SH-SY5Y (cell line): ENCODE measurements at regions not wholly inside any gene's neighbourhood (a gene's known extent, or its start where the extent isn't known, plus 50 kb on each side); places are given as distances from the start of the nearest gene placed in this dataset.

Experiments used
- GATA2 ChIP-seq: IDR thresholded peaks from 2 replicates; pipeline ENCODE4 v1.6.1; 2011; ENCODE audit warnings: mild to moderate bottlenecking, low read depth, low read length
- GATA3 ChIP-seq: IDR thresholded peaks from 2 replicates; pipeline ENCODE4 v1.6.1; 2011; ENCODE audit warnings: low read depth, mild to moderate bottlenecking, low read length, moderate library complexity

DNA sequence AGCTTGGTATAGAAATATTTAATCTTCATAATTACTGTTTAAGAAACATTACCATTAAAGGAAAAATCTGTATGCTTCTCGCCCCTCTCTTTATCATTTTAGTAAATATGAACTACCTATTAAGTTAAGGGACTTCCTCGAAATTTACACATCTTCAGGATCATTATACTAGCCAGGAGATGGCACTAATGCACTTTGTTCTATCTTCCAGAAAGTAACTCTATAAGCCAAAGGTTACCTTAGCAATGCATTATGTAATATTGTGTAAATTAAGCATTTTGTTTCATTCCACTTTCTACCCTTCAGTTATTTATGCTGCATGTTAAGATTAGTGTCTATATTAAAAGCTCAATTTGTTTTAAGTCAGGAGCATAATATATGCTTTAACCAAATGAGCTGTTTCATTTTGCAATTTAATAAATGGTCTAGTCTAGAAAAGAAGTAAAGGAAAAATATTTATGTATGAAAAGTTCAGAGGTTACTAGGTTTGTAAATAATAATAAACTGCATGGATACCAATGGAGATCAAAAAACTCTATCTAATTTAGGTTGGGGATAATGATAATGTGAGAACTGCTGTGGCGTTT, 128.5 kb downstream of the ANKRD7 start:
- no peak for TF ChIP-seq GATA3
- no peak for TF ChIP-seq GATA2

DNA sequence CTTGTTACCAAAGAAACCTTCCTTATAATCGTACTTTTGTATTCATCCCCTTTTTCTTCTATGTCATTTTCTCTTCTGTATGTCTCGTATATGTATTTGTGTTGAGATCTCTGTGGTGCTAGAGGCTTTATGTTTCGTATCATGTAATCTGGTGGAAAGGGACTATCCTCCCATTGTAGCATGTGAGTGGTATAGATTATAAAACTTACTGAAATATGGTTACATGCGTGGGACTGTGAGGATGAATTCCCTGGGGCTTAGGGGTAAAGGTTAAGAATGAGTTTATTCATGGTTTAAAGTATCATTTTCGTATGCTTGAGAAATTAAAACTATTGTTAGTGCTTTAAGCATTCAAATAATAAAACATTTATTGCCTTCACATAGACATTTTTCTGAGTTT, 141.9 kb downstream of the ANKRD7 start:
- TF ChIP-seq GATA3 (no peak), GATA2 (no peak)

DNA sequence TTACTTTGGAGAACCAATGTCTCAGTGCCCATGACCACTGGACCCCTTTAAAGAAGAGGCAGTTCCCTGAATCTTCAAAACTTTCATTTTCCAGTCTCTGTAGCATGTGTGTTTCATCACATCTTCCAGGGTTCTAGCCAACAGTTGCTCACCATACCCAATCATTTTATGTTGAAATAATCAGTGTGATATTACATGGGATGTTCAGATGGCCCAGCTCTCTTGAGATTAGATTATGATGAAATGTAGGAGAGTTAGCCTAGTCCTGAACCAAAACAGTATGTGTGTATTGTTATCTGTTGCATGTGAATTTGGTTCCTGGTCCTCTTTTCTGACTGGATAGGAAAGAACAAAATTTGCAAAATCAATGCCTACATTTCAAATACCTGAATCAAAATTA, 144.5 kb downstream of the ANKRD7 start:
- TF ChIP-seq GATA2 (no peak), GATA3 (no peak)

DNA sequence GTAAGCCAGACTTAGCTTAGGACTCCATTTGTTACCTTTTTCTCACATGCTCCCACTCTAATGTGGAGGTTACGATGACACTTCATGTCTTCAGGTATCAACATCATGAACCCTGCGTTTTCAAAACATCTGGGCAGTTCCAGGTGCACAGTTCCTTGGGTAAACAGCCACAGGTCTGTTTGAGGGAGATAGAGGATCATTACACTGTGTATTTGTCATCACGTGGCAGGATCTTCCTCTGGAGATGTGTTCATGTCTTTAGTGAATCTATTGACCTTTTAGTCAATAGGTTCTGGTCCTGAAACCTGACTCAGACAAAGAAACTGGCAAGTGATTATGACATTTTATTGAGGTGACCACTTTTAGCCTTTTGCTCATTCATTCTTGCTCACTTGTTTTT, 145.5 kb downstream of the ANKRD7 start:
- TF ChIP-seq GATA3 (no peak), GATA2 (no peak)

DNA sequence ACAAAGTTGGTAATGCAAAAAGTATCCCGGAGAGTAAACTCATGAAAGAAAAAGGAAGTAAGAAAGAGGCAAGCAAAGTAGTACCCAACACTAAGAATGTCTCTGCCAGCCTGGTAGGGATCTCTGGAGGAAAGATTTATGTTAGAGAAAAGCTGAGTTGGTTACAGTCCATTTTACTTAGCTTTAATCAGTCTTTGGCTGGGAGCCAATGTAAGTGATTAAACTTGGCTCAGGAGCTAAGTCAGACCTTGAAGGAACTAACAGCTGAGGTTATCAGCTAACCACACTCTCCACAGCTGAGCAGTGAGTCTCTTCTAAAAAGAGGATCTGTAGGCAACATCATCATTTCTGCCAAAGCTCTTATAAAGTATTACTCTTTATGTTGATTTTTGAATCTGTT, 148.0 kb downstream of the ANKRD7 start:
- TF ChIP-seq GATA3 (no peak), GATA2 (no peak)

DNA sequence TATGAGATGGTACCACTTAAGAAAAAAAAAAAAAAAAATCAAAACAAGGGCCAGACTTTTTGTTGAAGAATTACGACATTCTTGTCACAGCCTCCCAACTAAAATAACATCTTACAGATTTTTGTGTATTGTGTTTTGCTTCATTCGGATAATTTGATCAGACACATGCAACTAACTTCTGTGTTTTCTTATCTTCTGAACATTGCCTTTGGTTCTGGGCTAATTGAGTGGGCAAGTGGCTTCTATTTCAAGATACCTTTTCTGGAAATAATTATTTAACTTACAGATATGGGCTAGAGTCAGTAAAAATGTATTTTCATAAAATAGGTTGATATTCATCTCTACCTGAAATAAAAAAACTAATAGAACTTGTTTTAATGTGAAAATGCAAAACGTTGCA, 165.1 kb downstream of the ANKRD7 start:
- no peak for TF ChIP-seq GATA2
- no peak for TF ChIP-seq GATA3

DNA sequence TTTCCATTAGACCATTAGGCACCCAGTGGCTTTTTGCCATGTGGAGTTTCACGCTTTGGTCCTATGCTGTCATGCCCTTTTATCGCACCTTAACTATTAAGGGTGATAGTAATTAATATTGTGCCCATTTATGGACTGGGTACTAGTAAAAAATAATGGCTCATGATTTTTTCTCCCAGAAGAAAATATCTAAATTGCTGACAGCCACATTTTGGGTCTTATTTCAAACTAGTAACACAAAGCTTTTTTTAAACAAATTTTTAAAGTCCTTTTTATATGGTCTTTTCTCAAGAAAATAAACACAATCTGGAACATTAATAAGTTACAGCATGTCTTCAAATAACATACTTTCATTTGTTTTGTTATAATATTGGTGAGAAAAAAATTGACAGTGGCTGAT, 179.7 kb downstream of the ANKRD7 start:
- no peak for TF ChIP-seq GATA2
- TF ChIP-seq GATA3, result no peak

DNA sequence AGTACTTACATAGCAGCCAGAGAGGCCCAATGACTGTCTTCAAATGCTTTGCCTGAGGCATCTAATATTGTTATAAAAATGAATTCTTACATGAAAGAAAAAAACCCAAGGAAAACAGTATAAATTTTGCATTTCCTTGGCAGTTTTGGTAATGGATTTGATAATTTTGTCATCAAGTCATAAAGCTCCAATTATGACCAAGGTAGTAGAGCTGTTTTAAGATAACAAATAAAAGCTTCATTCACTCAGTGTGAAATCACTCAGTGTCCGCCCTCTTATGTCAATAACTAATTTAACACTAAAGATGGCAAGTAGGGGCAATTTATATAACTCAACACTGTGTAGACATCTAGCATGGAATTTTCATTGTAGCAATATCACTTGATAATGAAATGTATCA, 193.9 kb downstream of the ANKRD7 start:
- no peak for TF ChIP-seq GATA2
- no peak for TF ChIP-seq GATA3

DNA sequence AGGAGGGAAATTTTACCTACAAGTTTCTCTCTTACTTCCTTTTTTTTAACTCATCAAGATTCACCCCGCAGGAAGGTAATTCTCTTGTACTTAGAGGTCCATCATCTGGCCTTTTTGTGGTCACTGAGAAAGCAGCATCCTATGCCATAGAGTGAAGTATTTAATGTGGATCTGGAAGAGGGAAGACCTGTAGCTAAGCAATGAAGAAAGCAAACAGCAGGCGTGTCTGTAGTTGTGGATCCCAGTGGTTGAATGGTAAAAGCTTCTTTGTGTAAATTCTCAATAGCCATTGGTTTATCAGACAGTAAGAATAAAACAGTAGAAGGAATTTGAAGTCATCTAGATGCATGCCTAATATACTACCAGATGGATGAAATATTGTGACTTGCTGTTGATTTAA, 196.4 kb downstream of the ANKRD7 start:
- TF ChIP-seq GATA2, result no peak
- no peak for TF ChIP-seq GATA3

DNA sequence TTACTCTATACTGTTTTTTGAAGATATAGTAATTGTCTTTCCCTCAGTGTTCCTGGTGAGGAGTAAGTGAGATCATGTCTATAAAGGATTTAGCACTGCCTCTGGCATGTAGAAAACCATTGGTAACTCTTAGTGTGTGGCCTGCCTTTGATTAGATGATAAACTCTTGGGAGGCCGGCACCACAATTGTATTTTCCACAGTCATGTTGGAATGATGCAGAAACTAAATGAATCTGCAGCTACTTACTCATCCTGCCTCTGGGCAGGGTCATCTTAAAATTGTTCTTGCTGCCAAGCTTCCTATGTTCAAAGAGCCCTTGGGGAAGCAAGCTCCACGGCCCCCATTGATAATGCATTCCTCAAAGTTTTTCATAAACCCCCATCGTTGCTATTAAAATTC, 204.6 kb downstream of the ANKRD7 start:
- no peak for TF ChIP-seq GATA3
- TF ChIP-seq GATA2, result no peak

DNA sequence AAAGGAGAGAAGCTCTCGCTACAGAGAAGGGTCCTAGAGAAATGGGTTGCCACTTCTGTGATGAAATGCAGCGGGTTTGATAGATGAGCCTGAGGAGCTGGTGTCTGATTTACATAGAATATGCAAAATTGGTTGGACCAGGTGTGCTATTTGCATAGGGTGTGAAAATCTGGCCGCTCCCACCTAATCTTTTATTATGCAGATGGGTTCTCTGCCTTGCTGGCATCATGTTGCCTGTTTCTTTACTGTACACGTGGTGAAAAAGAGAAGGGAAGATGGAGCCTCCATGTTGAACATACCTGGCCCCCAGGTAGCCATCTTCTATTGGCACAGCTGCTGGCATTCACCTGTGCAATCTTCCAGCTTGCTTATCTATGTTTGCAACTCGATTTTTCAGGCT, 212.2 kb downstream of the ANKRD7 start:
- TF ChIP-seq GATA3 (no peak), GATA2 (no peak)

DNA sequence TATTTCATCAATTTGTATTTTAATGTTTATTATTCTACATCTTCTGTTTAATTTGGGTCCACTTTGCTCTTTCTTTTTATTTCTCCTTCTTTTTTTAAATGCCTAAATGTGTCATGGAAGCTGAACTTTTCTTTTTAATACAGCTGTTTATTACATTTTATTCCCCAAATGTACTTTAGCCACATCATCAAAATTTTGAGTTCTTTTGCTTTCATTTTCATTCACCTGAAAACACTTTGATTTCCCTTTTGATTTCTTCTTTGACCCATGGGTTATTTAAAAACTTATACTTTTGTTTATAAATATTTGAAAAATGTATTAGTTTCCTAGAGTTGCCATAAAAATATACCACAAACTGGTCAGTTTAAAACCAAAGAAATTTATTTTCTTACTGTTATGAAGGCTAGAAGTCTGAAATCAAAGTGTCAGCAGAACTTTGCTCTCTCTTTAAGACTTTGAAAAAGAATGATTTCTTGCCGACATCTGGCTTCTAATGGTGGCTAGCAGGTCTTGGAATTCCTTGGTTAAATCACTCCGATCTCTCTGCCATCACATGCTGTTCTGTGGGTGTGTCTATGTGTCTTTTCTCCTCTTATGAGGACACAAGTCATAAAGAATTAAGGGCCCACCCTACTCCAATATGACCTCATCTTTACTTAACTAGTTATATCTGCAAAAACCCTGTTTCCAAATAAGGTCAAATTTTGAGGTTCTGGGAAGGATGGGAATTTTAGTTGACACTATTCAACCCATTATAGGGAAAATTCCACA, 225.5 kb downstream of the ANKRD7 start:
- no peak for TF ChIP-seq GATA2
- TF ChIP-seq GATA3, result no peak

DNA sequence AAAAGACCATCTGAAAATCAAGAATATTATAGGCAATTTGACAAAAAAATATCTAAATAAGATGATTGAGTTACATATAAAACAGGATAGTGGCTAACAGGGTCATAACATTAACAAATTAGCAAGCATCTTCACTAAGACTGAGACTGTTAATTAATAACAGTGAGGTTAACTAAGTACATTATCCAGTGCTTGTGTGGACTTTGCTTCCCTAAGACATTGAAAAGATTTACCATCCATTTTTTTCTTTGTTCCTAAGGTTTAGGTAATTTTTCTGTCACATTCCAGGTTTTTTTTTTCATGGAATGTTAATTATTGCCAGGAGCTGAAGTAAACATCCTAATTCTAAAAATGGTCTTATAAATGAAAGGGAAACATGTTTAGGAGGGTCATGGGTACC, 227.6 kb downstream of the ANKRD7 start:
- TF ChIP-seq GATA3 (no peak), GATA2 (no peak)

DNA sequence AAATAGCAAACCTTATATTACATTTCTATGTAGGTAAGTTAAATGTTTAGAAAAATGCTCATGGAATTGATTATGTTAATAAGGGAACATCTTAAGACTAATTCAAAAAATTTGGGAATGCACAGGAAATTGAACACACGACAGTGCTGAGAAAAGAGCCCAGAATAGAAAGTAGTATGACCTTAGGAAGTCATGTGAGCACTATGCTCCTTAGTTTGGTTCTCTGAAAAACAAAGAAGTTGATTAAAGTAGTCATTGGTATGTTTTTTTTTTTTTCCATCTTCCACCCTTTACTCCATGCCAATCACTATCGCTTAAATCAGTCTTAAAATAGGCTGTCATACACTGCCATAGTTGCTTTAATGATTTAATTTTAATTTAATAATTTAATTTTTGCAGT, 242.9 kb downstream of the ANKRD7 start:
- TF ChIP-seq GATA2 (no peak), GATA3 (no peak)

DNA sequence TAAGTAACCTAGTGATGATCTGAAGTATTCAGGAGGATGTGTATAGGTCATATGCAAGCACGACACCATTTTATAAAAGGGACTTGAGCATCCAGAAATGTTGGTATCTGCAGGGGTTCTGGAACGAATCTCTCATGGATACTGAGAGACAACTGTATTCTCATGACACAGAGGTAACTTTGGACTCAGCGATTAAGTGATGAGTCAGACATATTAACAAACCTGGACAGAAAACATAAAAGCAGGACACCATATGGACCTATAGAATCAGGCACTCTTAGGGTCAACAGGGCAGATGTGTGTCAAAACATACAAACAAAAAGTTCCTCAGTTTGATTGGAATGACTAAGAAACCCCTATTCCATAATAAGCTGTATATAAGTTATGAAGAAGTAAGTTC, 248.1 kb downstream of the ANKRD7 start:
- TF ChIP-seq GATA3 (no peak), GATA2 (no peak)

DNA sequence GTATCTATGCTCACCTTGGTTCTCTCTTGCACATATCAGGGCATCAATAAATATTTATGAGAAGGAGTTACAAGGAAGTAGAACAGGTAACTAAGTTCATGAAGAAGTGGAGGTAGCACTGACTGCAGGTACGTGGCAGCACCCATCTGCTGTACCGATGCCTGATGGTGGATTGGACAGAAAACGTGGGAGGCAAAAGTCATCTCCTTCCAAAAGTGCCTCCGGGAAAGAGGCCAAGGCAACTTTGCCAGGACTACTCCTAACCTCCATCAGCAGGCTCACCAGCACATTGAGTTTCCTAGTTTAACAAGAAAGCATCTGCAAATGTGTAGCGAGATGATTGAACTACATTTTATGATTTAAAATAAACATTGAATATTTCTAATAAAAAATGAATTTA, 248.8 kb downstream of the ANKRD7 start:
- TF ChIP-seq GATA3 (no peak), GATA2 (no peak)

DNA sequence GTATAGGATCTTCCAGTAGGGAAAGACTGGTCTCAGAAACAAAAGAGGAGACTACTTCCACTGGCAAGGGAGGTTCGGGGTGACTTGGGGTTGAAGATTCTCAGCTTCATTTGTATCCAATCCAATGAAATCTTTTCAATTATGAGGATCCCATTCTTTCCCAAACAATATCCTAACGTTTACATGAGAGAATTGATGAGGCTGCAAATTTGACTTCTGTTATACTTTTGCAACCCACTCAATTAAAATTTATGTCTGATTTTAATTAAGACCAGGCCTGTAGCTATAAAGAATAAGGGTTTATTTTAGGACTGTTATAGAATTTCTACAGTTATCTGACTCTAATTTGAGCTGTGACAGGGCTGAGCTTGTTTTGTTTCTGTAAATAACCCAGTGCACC, 251.5 kb downstream of the ANKRD7 start:
- no peak for TF ChIP-seq GATA3
- TF ChIP-seq GATA2, result no peak
